ENCODE measurements at regions not wholly inside any gene's neighbourhood (a gene's known extent, or its start where the extent isn't known, plus 50 kb on each side); places are given as distances from the start of the nearest gene placed in this dataset.

DNA sequence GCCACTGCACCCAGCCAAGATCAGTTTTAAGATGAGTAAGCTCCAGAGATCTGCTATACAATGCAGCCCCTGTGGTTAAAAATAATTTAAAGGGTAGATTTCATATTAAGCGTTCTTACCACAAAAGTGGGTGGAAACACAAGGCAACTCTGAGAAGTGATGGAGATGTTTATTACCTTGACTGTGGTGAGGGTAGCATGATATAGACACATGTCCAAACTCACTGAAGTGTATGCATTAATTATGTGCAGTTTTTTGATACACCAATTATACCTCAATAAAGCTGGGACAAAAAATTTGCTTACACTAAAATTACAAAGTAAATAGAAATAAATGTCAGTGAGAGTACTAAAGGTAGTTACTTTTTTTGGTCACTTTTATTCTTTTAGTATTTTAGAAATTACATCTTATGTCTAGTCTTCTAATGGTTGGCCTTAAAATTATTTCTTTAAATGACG, 696.5 kb downstream of the UQCRFS1 start:
- no peak for DNase-seq
- Histone ChIP-seq H3K36me3 (no peaks in the 10 kb centered on the region), H3K4me1 (no peaks in the 10 kb centered on the region), H3K4me3 (no peak overlapping the region), H3K27ac (no peak overlapping the region), H3K9me3 (no peaks in the 10 kb centered on the region), H3K27me3 (replicated peaks in 1 of 7) (no peaks in the 10 kb centered on the region)
- TF ChIP-seq, protein P1, sequence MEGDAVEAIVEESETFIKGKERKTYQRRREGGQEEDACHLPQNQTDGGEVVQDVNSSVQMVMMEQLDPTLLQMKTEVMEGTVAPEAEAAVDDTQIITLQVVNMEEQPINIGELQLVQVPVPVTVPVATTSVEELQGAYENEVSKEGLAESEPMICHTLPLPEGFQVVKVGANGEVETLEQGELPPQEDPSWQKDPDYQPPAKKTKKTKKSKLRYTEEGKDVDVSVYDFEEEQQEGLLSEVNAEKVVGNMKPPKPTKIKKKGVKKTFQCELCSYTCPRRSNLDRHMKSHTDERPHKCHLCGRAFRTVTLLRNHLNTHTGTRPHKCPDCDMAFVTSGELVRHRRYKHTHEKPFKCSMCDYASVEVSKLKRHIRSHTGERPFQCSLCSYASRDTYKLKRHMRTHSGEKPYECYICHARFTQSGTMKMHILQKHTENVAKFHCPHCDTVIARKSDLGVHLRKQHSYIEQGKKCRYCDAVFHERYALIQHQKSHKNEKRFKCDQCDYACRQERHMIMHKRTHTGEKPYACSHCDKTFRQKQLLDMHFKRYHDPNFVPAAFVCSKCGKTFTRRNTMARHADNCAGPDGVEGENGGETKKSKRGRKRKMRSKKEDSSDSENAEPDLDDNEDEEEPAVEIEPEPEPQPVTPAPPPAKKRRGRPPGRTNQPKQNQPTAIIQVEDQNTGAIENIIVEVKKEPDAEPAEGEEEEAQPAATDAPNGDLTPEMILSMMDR (IDR thresholded peaks at IDR 0.05 in 8 of 11, conservative IDR thresholded peaks at IDR 0.05 in 3 of 11) = no peak
- TF ChIP-seq POLR2A (IDR thresholded peaks at IDR 0.05) (no peak), POLR2AphosphoS5 (IDR thresholded peaks at IDR 0.05) (no peak)
- intact Hi-C loops (cut with DNase I; ENCODE audit: low total_unique reads) = no loop called here
- WGBS, 5 donors = 79 to 95% (median 85%) methylated on average over 2 of the region's 2 CpGs

DNA sequence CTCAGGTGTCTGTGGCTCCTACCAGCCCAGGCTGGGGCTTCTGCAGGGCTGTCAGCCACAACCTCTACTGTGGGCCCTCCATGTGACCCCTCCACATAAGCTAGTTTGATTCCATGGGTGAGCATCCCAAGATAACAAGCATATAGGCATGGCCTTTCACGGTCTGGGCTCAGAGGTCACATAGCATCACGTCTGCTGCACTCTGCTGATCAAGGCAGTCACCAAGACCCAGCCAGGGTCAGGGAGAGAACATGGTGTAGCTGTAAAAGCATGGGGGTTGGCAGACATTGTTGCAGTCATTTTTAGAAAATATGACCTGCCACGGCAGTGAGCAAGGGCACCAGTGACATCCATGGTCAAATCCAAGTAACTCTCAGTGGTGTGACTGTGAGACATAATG, 698.8 kb downstream of the UQCRFS1 start:
- 78 to 91% (median 80%) methylated on average over 3 of the region's 3 CpGs for WGBS, 5 donors
- no peaks in the 10 kb centered on the region for H3K4me1 ChIP-seq
- H3K27me3 ChIP-seq (replicated peaks in 1 of 7) = no peaks in the 10 kb centered on the region
- no peak overlapping the region for H3K4me3 ChIP-seq
- intact Hi-C loops (cut with DNase I; ENCODE audit: low total_unique reads) = no loop called here
- H3K36me3 ChIP-seq = no peaks in the 10 kb centered on the region
- H3K9me3 ChIP-seq = no peaks in the 10 kb centered on the region
- TF ChIP-seq POLR2AphosphoS5 (IDR thresholded peaks at IDR 0.05) (no peak), POLR2A (IDR thresholded peaks at IDR 0.05) (no peak)
- TF ChIP-seq, protein P1 (IDR thresholded peaks at IDR 0.05 in 8 of 11, conservative IDR thresholded peaks at IDR 0.05 in 3 of 11) = no peak
- no peak for DNase-seq
- H3K27ac ChIP-seq = no peak overlapping the region

DNA sequence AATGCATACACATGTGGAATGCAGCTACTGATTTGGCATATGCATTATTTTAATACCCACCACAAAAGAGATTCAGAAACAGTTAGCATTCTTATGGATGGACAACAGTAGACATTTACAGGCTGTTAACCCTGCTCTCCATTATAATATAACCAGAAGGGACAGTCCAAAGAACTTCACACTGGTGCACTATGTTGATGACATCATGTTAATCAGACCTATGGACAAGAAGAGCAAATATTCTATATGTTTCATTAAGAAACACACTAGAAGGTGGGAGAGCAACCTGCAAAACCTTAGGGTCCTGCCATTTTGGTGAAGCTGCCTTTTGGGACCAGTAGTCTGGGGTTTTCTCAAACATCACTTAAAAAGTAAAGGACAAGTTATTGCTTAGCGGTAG, 701.3 kb downstream of the UQCRFS1 start:
- Histone ChIP-seq H3K4me3 (no peak overlapping the region), H3K27me3 (replicated peaks in 1 of 7) (no peaks in the 10 kb centered on the region), H3K9me3 (no peaks in the 10 kb centered on the region), H3K36me3 (no peaks in the 10 kb centered on the region), H3K27ac (no peak overlapping the region), H3K4me1 (no peaks in the 10 kb centered on the region)
- intact Hi-C loops (cut with DNase I; ENCODE audit: low total_unique reads) = no loop called here
- 97 to 100% (median 100%) methylated on average over 1 of the region's 1 CpG for WGBS, 5 donors
- TF ChIP-seq, protein P1 (IDR thresholded peaks at IDR 0.05 in 8 of 11, conservative IDR thresholded peaks at IDR 0.05 in 3 of 11) = no peak
- TF ChIP-seq POLR2A (IDR thresholded peaks at IDR 0.05) (no peak), POLR2AphosphoS5 (IDR thresholded peaks at IDR 0.05) (no peak)
- DNase-seq = no peak

DNA sequence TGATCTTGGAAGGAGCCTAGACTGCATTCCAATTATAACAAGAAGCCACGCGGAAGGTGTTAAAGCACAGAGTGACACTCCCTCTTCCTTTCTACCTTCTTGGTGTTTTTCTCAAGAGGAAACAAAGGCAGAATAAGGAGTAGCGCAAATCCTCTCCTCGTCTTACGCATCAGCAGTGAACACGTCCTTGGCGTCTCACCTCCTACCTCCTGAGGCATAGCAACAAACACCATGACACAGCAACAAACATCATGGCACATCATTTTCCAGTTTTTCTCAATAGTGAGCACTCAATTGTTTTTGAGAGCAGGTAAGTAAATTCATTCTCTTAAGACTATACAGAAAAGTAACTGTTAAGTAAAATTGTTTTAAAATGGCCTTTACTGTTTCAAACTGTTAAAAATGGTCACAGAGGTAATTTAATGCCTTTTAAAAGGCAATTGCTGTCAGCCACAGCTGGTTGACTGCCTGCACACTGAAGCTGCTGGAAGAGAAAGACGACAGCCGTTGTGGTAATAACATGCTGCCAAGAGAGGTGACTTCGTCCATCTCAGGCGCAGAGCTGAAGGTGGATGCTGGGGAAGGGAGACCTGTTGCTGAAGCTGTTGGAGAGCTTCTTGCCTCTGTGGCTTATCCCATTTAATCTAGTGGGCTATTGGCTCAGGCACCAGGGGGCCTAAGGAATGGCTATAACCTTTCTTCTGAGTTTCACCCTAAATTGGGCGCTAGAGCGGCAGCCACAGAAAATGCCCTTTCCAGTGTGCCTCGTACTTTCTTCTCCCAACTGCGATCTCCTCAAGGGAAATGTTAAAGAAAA, 703.7 kb downstream of the UQCRFS1 start:
- no peak for DNase-seq
- H3K27ac ChIP-seq = no peak overlapping the region
- intact Hi-C loops (cut with DNase I; ENCODE audit: low total_unique reads) = no loop called here
- TF ChIP-seq POLR2AphosphoS5 (IDR thresholded peaks at IDR 0.05) (no peak), POLR2A (IDR thresholded peaks at IDR 0.05) (no peak)
- TF ChIP-seq, protein P1 (IDR thresholded peaks at IDR 0.05 in 8 of 11, conservative IDR thresholded peaks at IDR 0.05 in 3 of 11) = no peak
- no peaks in the 10 kb centered on the region for H3K9me3 ChIP-seq
- 85 to 92% (median 88%) methylated on average over 15 of the region's 15 CpGs for WGBS, 5 donors
- H3K27me3 ChIP-seq (replicated peaks in 1 of 7) = no peaks in the 10 kb centered on the region
- H3K4me1 ChIP-seq = peaks cover 0 to 5% (median 0%) of the 10 kb centered on the region in 6 donors
- no peak overlapping the region for H3K4me3 ChIP-seq
- H3K36me3 ChIP-seq = no peaks in the 10 kb centered on the region

All from spleen (tissue), 11 donors.